Activated naive CD4-positive, alpha-beta T cell treated with Interleukin-2 at 50 U/mL for 16 hours (primary cell): ENCODE measurements at regions not wholly inside any gene's neighbourhood (a gene's known extent, or its start where the extent isn't known, plus 50 kb on each side); places are given as distances from the start of the nearest gene placed in this dataset.

Source experiments
- DNase-seq: peaks from one replicate; pipeline ENCODE4 v3.0.0-alpha.2; 2020

DNA sequence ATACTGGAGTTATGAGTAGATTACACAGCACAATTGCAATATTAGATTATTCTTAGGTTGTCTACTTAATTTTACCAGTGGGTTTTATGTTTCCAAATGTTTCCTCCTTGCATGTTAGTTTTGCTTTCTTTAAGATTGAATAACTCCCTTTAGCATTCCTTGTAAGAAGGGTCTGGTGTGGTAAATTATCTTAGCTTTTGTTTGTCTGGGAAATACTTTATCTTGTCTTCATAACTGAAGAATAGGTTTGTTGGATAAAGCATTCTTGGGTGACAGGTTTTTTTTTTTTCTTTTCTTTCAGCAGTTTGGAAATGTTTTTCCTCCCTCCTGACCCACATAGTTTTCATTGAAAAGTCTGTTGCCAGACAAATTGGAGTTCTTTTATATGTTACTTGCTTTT is 531.1 kb downstream of the ANXA1 start:
- no peak for DNase-seq

DNA sequence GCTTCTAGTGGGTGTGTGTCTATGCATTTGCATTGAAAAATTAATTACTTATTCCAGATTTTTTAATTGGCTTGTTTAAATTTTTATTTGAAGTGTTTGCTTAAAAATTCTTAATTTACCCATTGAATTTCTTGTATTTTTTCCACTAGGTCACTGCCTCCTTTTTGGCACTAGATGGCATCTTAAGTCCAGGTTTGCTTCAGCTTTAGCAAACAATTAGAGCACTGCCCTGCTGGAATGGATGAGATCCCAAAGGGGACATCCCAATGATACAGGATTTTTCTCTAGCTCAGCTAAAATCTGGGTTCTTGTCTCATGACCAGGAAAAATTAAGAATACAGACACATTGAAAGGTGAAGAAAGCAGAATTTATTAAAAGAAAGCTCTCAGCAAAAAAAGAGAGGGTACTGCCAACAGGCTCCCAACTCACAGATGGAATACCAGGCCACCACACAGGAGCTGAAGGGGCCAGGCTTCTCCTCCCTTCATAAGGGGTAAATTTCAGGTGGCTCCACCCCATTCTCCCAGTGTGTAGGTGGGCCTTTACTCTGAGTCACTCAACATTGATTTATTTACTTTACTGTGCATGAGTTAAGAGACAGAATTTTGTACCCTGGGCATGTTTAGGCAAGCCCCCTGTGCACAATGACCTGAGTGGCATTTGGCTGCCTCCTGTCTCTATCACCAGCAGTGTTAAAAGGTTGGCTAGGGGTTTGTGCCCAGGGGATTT is 532.4 kb downstream of the ANXA1 start:
- no peak for DNase-seq

DNA sequence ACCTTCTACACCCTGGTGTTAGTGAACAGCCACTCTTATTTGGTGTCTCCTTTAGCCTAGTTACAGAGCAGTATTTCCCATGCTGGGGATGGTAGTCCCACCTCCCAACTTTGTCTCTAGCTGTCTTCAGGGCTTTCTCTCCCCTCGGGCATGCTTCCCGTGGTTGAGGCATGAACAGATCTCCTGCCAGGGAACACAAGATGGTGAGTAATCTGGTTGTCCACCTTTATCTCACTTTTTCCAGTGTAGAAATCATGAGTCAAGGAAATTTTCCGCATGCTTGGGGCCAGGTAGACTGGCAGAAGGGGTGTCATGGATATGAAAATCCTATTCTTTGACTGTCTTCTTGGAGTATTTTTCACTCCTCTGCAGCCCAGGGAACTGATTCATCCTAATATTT is 532.9 kb downstream of the ANXA1 start:
- DNase-seq, result no peak

DNA sequence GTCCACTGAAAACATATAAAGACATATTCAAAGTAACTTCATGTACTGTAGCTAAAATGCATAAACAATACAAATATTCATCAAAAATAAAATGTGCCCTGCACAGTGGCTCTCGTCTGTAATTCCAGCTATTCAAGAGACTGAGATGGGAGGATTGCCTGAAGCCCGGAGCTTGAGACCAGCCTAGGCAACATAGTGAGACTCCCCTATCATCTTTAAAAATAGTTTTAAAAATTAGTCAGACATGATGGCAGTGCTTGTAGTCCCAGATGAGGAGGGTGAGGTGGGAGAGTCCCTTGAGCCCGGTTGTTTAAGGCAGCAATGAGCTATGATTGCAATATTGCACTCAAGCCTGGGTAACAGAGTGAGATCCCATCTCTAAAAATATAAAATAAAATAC is 534.1 kb downstream of the ANXA1 start:
- no peak for DNase-seq

DNA sequence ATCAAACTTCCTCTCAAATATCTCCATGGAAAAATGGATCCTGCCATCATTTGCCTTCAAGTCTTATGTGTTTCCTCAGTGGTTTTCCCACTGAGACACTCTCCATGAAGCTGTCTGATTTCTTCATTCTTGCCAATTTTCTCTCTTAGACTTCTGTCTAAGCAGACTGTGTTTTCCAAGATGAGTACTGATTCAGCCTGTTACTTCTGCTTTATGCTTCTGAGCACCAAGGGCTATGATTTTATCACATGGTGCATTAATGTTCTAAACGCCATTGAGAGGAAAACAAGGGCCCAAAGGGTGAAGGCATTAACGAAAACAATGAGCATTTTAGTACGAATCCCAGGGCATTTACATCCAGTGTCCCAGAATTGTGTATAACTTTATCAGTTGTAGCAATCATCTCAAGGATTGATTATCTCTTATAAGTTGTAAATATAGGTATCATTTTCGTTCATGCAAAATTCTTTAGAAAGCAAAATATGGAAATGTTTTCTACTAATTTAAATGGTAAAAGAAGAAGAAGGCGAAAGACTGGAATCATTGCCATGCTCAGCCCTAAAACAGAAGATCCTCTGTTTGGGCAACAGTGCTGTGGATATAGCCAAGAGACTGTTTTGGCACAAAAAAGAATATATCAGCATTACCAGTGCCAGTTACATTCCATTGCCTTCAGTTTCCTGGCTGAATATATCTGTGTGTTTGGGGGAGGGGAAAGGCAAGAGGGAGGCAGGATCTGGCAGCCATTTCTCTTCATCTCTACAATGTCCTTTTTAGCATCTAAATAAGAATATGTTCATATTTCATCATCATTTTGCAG is 537.6 kb downstream of the ANXA1 start:
- no peak for DNase-seq

DNA sequence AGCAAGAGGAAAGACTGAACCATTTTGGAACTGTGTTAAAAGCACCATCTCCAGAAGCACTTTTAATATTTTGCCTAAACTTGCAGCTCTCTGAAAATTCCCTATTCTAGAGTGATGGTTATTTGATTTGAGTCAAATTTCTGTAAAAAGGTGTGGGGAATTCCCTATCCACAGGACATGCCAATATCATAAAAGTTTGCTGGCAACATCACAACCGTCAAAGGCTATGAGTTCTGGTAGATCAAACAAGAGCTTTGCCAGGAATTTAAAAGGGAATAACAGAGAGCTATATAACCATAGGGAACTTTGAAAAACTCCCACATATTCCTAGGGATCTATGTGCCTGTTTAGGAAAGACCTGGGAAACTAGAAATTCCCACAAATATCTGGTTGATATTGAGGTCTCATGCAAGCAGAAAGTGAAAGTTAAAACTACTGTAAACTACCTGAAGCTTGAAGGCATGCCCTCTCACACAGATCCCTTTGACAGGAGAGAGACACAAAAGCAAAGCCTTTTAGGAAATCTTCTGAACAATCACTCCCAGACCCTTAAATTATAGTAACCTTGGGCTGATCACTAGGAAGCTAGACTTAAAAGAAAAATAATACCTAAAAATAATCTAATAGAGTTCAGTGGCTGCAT is 549.9 kb downstream of the ANXA1 start:
- no peak for DNase-seq

DNA sequence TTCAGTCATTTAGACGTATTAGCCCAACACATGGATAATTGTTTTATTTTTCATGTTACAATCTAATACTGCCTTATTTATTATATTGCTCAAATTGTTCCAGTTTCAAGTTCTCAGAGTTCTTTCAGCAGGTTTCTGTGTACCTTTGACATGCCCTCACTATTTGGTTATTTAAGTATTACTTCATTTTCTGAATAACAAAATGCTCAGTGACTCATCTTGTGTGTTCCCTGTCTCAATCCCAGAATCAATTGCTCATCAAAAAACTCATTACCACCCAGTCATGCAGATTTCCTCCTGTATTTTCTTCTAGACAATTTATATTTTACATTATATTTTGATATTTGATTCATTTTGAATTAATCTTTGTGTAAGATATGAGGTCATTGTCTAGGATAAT is 562.6 kb downstream of the ANXA1 start:
- no peak for DNase-seq

DNA sequence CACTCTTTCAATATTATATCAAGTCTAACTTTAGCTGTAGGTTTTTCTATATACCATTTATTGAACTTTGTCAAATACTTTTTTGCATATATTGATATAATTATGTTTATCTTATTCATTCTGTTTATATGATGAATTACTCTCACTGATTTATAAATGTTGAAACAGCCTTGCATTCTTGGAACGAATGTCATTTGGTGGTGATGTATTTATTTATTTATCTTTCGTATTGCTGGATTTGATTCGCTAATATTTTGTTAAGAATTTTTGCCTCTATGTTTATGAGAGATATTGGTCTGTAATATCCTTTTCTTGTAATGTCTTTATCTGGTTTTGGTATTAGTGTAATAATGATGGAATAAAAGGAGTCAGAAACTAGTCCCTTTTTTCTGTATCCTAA is 563.9 kb downstream of the ANXA1 start:
- DNase-seq, result no peak

DNA sequence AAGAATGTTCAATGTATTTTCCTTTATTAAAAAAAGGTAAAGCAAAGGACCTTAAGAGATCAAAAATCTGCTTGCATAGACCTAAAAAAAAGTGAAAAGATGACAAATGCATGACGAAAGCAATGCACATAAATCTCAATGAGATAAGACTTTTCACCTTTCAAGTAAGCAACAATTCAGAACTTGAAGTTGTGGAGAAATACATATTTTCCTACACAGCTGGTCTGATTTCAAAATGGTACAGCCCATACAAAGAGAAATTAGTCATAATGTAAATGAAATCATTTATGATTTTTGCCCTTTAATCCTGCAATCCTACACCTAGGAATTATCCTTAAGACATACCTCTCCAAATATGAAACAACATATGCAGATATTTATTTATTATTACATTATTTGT is 568.0 kb downstream of the ANXA1 start:
- DNase-seq, result no peak

DNA sequence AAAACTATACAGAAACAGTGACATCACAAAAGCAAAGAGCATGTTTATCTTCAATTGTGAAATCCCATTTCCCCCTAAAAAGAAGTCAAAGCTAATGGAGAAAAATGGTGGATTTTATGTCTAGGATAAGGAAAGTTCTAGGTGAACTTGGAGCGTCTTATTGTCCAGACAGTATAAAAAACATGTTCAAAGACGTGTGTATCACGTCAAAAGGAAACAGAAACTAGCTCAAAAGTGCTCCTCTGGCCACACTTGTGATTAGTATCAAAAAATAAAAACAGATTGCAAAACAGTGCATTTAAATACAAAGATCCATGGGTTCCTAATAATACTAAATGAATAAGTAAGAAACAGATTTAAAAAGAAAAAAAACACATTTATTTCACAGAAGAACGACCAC is 568.9 kb downstream of the ANXA1 start:
- DNase-seq, result no peak

DNA sequence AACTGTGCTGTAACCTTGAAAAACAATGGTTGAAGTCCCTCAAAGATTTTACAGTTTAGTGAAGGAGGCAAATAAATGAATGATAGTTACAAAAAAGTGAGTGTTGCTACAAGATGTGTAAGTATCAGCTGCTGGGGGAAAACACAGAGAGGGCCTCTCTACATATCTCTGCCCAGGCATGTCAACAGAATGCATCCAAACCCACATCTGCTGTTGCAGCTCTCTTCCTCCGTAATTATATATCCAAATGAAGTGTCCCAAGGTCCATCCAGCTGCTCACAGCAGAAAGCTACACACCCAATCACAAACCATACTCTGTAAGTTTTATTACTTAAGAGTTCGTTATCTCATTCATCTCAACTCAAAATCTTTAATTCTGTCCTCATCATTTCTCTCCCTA is 584.6 kb downstream of the ANXA1 start:
- DNase-seq, result no peak

DNA sequence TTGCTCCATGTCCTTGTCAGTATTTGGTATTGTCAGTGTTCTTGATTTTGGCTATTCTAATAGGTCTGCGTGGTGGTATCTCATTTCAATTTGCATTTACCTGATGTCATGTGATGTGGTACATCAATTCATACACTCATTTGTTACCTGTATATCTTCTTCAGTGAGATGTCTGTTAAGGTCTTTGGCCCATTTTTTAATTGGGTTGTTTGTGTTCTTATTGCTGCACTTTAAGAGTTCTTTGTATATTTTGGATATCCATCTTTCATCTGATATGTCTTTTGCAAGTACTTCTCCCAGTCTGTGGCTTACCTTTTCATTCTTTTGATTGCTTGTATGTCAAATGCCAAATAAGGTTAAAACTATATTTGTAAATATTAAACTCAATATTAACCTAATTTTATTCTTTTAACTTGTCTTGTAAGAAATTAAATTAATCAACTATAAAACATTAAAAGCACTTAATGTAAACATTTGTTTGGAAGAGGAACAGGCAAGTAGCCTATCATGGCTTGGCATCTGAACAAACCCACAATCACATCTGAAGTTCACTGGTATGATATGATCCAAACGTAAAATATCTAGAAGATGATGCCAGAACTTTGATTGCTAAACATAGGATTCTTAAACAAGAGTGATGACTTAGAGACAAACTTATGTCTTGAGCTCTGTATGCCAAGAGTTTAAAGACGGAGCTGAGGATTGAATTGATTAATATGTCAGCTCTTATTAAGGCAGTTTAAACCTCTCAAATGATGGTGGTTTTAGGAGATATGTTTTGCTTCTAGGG is 587.3 kb downstream of the ANXA1 start:
- DNase-seq, result no peak

DNA sequence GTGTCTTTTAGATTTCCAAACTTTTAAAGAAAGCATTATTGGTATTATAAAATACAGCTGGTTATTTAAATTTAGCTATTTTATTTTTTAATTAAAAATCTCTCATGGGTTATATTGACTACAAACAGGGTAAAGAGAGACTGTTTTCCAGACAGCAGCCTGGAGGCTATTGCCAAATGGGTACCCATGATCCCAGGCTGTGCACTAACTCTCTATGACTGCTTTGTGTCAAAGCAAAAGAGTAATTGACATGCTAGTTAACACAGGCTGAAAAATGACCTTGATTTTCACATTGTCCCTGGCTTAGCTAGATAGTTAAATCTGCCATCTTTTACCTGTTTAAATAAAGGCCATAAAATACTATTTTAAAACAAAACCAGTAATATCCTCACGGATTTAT is 589.7 kb downstream of the ANXA1 start:
- DNase-seq, result no peak

DNA sequence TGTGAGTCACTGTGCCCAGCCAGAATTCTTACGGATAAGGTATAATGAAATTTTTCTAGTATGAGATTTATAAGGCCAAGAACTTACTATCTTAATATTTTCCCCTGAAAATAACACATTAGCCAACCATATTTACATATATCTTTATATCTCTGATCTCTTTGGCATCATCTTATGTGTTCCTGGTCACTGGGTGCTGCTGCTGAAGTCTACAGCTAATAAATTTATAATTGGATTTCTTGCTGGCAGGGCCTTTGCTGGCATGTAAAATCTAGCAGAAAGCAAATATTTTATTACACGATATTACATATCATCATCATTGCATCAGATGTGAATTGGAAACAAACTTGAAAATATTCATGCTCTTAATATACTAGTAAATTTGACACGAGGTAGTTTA is 590.7 kb downstream of the ANXA1 start:
- DNase-seq, result no peak

DNA sequence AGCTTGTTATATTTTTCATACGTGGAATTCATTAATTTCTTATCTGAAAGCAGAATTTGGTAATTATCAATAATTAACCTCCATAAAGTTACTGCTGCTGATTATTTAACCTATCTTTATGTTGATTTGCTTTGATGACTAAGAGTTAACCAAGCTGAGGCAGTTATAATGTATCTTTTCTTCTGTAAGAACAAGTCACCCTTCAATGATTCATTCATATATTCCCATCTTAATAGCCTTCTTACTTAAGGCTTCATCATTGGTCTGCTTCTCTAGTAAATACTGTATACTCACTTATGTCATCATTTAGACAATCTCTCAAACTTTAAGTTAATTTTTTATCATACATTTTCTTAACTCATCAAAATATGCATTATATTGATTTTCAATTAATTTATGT is 592.2 kb downstream of the ANXA1 start:
- no peak for DNase-seq

DNA sequence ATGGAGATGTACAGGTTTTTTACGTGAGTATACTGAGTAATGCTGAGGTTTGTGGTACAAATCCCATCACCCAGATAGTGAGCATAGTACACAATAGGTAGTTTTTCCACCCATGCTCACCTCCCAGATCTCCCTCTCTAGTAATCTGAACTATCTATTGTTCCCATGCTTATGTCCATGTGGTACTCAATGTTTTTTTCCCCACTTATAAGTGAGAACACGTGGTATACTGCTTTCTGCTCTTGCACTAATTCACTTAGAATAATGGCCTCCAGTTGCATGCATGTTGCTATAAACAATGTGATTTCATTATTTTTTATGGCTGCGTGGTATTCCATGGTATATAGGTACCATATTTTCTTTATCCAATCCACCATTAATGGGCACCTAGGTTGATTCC is 593.9 kb downstream of the ANXA1 start:
- no peak for DNase-seq

DNA sequence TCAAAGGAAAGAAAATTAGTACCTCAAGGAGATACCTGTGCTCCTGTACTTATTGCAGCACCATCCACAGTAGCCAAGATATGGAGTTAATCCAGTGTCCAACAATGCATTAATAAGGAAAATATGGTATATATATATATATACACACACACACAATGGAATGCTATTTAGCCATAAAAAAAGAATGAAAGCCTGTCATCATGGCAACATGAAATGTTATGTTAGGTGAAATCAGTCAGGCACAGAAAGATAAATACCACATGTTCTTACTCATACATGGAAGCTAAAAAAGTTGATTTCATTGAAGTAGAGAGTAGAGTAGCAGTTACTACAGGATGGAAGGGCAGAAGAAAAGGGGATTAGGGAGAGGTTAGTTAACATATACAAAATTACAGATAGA is 601.5 kb downstream of the ANXA1 start:
- DNase-seq, result no peak

DNA sequence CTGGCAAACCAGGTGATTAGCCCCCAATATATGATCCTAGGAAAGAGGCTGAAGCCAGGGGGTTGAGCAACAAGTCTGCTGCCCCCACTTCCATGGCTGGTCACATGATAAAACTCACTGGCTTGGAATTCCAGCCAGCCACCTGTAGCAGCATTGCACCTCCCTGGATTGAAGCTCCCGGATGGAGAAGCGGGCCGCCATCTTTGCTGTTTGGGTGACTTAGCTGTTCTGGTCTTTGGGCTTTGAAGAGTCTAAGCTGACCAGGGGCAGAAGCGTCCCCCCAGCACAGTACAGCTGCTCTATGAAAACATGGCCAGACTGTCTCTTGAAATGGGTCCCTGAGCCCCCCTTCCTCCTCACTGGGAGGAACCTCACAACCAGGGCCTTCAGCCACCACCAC is 610.2 kb downstream of the ANXA1 start:
- no peak for DNase-seq

DNA sequence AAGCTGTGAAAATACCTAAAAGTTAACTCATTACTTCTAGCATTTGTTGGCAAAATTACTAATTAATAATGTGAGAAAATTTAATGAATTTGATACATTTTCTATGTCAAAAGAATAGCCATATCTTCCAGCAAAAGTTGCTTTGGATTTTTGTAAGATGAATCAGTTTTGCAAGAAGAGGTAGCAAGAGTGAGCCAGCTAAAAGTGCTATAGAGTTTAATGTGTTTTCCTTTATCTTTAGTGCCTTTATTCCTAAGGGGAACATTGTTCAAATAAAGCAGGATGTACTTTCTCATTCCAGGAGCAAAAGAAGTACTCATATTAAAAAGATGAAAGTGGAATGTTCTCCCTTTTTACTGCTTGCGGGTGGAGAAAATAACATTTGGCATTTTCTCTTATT is 622.2 kb downstream of the ANXA1 start:
- DNase-seq, result no peak

DNA sequence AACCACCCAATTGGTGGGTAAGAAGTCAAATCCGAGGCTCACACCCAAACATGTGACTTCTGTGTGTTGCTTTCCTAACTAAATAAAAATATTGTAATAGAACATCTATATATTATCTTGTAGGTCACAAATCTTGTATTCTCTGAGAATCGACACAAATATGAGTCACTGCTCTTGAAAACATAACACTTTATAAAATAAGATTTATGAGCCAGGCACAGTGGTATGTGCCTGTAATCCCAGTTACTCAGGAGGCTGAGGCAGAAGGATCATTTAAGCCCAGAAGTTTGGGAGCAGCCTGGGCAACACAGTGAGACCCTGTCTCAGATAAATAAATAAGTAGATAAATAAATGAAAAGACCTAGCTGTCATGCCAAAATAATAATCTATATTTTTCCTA is 624.1 kb downstream of the ANXA1 start:
- DNase-seq, result no peak

DNA sequence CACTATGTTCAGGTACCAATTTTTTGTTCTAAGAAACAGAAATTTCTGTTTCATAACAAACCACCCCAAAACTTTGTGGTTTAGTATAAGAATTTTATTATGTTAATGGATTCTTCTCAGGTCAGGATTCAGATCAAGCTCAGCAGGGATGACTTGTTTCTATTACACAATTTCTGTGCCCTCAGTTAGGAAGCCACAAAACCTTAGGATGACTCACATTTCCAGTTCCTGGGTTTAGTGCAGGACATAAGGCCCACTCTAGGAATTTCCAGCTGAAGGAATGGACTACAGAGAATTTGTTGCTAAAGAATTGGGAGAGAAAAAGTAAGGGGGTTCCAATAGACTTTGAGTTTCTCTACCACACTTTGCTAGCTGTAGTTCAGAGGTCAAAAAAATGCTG is 629.3 kb downstream of the ANXA1 start:
- DNase-seq, result no peak

DNA sequence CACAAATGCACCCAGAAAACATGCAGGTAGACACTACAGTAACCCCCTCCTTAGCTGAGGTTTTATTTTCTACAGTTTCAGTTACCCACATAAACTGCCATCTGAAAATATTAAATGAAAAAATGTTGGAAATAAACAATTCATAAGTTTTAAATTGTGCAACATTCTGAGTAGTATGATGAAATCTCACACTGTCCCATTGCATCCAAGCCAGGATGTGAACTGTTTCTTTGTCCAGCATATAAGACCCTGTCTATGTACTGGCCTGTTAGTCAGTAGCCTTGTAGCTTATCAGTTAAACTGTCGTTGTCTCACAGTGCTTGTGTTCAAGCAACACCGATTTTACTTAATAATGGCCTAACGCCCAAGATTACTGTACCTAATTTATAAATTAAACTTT is 630.5 kb downstream of the ANXA1 start:
- DNase-seq, result no peak

DNA sequence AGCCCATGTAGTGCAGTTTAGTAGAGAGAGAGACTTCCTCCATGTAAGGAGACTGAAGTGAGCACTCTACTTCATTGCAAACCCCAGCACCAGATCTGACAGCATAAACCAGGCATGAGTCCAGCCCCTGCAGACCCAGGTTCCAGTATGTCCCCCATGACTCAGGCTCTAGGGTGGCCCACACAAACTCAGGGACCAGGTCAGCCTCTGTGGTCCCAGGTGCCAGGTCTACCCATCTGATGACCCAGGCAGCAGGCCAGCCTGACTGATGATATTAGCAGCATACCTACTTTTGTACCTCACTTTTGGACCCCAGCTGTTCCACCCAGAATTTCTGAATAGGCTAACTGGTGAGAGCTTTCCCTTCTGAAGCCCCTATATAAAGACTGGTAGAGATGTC is 647.8 kb downstream of the ANXA1 start:
- no peak for DNase-seq
